ENCODE measurements at regions not wholly inside any gene's neighbourhood (a gene's known extent, or its start where the extent isn't known, plus 50 kb on each side); places are given as distances from the start of the nearest gene placed in this dataset.

DNA sequence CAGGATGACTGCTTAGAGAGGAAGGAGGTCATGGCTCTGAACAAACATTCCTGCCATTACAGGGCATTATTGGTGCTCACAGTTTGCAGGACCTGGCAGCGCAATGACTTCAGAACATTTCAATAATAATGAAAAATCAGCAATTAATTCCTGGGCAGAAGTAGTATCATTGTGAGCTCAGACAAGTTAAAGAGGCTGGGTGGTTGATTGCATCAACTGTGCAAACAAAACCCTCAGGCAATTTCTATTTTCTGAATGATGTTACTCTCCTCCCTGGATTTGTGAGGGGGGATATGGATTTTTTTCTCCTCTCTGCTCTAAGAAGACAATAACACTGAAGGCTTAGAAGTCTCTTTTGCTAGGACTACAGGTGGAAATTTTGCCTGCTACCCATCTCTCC is 168.1 kb upstream of the TACR1 start:
- no peak for TF ChIP-seq JUND (IDR thresholded peaks at IDR 0.05; ENCODE audit: low read depth)
- in situ Hi-C loops (cut with HindIII; ENCODE audit: low pct_unique_long_range_greater_than_20kb, low sequenced_read_pairs) = no loop called here
- DNase-seq (ENCODE audit: low read depth in 1 of 2, low spot score in 1 of 2) = no peak

DNA sequence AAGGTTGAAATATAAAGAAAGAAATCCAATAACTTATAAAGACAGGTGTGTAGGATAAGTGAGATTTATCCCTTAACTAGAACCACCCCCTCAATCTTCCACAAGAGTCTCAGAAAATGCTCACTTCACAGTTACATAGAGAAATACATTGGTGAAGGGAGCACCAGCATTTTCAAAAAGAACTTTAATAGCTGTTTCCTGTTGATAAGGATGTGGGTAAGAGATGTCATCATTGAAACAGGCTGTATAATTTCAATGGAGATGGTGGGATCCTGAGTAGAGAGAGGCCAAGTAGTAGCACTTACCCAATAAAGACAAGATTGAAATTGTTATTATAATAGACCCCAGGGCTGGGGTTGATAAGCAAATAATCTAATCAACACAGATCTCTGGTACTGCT is 162.2 kb upstream of the TACR1 start:
- in situ Hi-C loops (cut with HindIII; ENCODE audit: low pct_unique_long_range_greater_than_20kb, low sequenced_read_pairs) = no loop called here
- TF ChIP-seq JUND (IDR thresholded peaks at IDR 0.05; ENCODE audit: low read depth) = no peak
- no peak for DNase-seq (ENCODE audit: low read depth in 1 of 2, low spot score in 1 of 2)

DNA sequence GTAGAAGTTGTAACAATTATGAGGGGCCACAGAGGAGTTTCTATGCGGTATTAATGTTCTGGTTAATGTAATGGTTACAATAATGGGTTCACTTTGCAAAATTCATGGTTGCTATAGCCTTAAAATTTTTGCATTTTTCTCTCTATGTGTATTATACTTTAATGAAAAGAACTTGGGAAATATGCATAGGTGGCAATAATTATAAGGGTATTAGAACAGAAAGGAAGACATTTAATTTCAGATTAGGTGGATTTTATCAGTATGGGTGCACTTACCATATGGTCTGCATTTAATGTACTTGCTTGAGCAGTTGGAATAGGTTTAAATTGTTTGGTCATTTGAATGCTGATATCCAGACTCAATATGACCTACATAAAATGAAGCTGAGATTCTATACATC is 161.6 kb upstream of the TACR1 start:
- no peak for DNase-seq (ENCODE audit: low read depth in 1 of 2, low spot score in 1 of 2)
- TF ChIP-seq JUND (IDR thresholded peaks at IDR 0.05; ENCODE audit: low read depth) = no peak
- in situ Hi-C loops (cut with HindIII; ENCODE audit: low pct_unique_long_range_greater_than_20kb, low sequenced_read_pairs) = no loop called here

DNA sequence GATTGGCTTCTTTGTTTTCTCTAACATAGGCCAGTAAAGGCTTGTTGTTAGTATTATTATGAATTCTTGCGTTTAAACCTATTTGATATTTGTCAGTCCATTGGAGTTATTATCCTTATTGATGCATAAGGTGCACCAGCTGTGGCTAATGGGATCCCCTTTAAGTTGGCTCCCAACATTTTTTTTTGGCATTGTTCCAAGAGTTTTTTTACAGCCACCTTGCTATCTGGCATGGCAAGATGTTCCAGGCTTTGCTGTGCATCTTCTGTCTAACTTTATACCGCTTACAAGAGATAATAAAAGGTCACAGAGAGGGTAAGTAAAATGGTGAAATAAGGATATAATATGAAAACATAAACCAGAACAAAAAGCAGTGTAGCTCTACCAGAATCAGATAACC is 157.5 kb upstream of the TACR1 start:
- in situ Hi-C loops (cut with HindIII; ENCODE audit: low pct_unique_long_range_greater_than_20kb, low sequenced_read_pairs) = no loop called here
- TF ChIP-seq JUND (IDR thresholded peaks at IDR 0.05; ENCODE audit: low read depth) = no peak
- no peak for DNase-seq (ENCODE audit: low read depth in 1 of 2, low spot score in 1 of 2)

DNA sequence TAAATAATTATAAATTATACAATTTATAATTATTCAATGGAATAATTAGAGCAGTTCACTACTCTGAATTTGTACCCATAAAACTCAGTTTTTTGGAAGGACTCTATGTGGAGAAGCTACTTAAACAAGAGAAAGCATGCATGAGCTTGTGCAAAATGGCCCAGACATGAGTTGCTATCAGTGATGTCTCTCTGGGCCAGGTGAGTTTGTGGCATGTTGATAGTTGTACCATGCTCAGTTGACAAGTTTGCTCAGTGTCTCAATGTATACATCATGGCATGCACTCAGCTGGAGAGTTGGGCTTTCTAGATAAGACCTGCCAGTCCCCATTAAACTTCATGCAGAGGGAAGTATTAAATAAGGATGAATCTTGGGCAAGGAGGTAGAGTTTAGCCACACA is 153.8 kb upstream of the TACR1 start:
- in situ Hi-C loops (cut with HindIII; ENCODE audit: low pct_unique_long_range_greater_than_20kb, low sequenced_read_pairs) = no loop called here
- no peak for DNase-seq (ENCODE audit: low read depth in 1 of 2, low spot score in 1 of 2)
- TF ChIP-seq JUND (IDR thresholded peaks at IDR 0.05; ENCODE audit: low read depth) = no peak

DNA sequence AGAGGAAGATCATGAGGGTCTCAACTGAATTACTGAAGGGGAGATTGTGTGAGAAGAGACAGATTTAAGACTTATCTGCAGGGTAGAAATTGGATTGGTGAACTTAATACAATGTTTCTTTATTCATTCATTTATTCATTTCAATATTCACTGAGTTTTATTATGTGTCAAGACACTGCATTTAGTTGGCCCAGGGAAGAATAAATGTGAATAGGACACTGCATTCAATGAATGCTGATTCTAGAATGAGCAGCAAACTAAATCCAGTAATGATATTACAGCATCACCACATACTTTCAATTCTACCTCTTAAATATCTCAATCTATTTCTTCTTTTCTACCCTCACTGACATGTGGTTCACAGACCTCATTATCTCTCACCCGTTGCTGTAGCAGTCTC is 149.0 kb upstream of the TACR1 start:
- in situ Hi-C loops (cut with HindIII; ENCODE audit: low pct_unique_long_range_greater_than_20kb, low sequenced_read_pairs) = no loop called here
- TF ChIP-seq JUND (IDR thresholded peaks at IDR 0.05; ENCODE audit: low read depth) = no peak
- DNase-seq (ENCODE audit: low read depth in 1 of 2, low spot score in 1 of 2) = no peak

DNA sequence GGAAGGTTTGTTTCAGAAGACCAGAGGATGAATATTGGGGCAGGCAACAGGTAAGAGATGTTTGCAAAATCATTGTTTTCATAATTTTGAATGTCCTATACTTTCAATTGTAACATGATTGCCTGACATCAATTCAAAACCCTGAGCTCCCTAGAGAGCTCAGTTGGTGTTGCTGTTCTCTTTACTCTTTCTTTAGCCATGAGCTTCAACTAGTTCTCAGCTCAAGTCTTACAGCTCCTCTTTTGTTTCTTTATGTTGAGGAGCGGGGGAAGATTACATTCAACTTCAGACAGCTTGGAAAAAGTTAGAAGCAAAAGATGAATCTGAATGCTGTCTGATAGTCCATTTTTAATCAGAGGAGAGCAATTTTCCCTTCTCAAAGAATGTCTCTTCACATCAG is 144.8 kb upstream of the TACR1 start:
- in situ Hi-C loops (cut with HindIII; ENCODE audit: low pct_unique_long_range_greater_than_20kb, low sequenced_read_pairs) = no loop called here
- no peak for DNase-seq (ENCODE audit: low read depth in 1 of 2, low spot score in 1 of 2)

DNA sequence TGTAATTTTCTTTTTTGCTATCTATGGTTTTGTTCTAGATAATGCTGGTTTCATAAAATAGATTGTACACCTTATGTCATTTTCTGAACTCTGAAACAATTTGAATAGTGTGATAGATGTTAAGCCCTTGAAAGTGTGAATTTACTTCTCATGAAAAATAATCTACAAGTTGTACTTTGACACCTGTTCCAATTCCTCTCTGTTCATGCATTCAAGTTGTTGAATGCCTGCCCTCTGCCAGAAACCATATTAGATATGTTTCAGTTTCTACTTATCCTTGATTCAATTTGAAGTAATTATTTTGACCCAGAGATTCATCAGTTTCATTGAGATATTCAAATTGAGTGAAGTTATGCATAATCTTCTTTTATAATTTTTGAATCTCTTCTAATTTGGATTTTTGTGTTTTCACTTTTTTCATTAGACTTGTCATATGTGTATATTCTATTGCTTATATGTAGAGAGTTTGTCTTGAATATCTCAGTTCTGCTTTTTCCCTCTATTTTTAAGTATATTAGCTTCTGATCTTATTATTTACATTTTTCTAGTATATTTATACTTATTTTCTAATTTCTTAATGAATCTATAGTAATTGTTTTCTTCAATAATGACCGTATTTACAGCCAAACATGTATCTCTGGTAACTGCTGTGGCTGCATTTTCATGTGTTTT is 143.3 kb upstream of the TACR1 start:
- in situ Hi-C loops (cut with HindIII; ENCODE audit: low pct_unique_long_range_greater_than_20kb, low sequenced_read_pairs) = no loop called here
- DNase-seq (ENCODE audit: low read depth in 1 of 2, low spot score in 1 of 2) = no peak
- TF ChIP-seq JUND (IDR thresholded peaks at IDR 0.05; ENCODE audit: low read depth) = no peak

More for the DNA sequence above, 144.8 kb upstream of the TACR1 start:
- no peak for TF ChIP-seq JUND (IDR thresholded peaks at IDR 0.05; ENCODE audit: low read depth)

DNA sequence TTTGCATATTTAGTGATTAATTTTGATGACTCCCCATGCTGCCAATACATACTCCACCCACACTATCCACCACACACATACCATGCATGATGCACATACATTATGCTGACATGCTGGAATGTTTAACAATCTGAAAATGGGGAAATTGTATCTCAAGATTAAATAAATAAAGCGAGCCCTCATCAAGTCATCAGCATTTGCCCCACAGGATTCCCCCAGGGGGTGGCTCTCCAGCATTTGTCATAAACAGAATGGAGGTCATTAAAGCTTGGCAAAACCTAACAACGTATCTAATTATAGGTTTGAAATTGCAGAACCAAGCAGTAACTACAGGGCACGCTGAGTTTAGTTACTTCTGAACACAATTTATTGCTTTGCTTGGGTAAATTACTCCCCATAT is 141.2 kb upstream of the TACR1 start:
- no peak for TF ChIP-seq JUND (IDR thresholded peaks at IDR 0.05; ENCODE audit: low read depth)
- no peak for DNase-seq (ENCODE audit: low read depth in 1 of 2, low spot score in 1 of 2)
- in situ Hi-C loops (cut with HindIII; ENCODE audit: low pct_unique_long_range_greater_than_20kb, low sequenced_read_pairs) = no loop called here

DNA sequence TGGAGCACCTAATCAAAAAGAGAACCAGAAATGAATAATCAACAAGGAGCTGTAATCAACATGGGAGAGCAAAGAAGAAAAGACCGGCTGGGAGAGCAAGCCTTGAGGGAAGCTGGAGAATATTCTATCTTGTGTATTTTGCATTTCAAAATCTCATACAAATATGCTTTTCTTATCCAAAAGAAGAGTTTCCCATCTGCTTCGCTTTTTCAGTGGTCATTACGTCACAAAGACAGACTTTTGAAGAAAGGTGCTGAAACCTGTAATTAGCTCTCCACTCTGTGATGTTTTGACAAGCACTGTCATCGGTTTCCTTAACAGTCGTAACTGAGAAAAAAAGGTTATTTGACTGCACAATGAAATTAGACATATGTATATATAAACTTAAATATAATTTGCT is 139.1 kb upstream of the TACR1 start:
- no peak for TF ChIP-seq JUND (IDR thresholded peaks at IDR 0.05; ENCODE audit: low read depth)
- DNase-seq (ENCODE audit: low read depth in 1 of 2, low spot score in 1 of 2) = no peak
- in situ Hi-C loops (cut with HindIII; ENCODE audit: low pct_unique_long_range_greater_than_20kb, low sequenced_read_pairs) = no loop called here

DNA sequence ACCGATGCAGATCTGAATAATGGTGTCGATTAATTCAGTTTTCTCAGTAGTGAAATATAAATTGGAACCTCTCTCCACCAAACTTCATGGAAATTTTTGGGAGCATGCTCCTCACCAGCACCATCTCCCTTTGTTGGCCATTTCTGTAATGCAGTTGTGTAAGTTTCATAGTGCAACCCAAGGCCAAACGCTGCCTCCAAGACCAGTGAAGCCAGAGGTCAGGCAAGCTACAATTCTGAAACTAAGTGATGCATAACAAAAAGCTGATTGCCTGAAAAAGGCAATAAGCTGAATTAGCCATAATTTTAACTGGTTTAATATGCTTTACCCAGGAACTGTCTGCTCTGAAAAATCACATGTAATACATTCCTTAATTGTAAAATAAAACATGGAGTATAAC is 138.3 kb upstream of the TACR1 start:
- in situ Hi-C loops (cut with HindIII; ENCODE audit: low pct_unique_long_range_greater_than_20kb, low sequenced_read_pairs) = no loop called here
- DNase-seq (ENCODE audit: low read depth in 1 of 2, low spot score in 1 of 2) = no peak
- no peak for TF ChIP-seq JUND (IDR thresholded peaks at IDR 0.05; ENCODE audit: low read depth)

DNA sequence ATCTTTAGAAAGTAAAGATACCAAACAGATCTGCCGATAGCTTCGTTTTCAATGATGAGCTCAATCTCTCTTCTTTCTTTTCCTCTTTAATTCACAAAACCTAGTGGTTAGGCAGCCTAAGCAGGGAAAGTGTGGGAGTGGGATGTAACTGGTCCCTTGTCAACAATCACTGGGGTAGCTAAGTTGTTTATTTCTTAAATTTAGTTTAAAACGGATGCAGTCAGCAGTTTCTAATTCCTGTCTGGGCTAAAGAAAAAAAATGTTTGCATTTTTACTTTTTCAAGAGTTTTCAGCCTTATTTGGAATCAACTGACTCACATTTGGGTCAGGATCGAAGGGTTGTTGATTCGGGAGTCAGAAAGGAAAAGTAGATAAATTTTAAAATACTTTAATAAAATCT is 137.7 kb upstream of the TACR1 start:
- TF ChIP-seq JUND (IDR thresholded peaks at IDR 0.05; ENCODE audit: low read depth) = no peak
- DNase-seq (ENCODE audit: low read depth in 1 of 2, low spot score in 1 of 2) = no peak
- in situ Hi-C loops (cut with HindIII; ENCODE audit: low pct_unique_long_range_greater_than_20kb, low sequenced_read_pairs) = no loop called here

DNA sequence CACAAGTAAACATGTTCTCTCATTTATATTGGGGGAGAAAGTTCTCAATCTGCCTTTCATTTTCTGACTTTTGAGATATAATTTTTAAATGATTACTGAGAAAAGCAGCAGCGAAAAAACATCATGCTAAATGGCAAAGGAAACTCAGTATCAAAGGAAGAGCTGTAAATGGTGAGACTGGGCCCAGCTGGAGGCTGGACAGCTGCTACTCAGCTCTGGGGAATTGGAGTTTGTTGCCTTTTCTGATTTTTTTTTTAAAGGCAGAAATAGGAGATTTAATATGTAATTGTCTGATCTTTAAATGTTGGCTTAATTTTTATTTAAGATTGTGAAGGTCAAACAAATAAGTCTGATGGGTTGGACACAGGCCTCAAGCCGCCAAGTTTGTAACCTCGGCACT is 137.1 kb upstream of the TACR1 start:
- in situ Hi-C loops (cut with HindIII; ENCODE audit: low pct_unique_long_range_greater_than_20kb, low sequenced_read_pairs) = no loop called here
- TF ChIP-seq JUND (IDR thresholded peaks at IDR 0.05; ENCODE audit: low read depth) = no peak
- no peak for DNase-seq (ENCODE audit: low read depth in 1 of 2, low spot score in 1 of 2)

DNA sequence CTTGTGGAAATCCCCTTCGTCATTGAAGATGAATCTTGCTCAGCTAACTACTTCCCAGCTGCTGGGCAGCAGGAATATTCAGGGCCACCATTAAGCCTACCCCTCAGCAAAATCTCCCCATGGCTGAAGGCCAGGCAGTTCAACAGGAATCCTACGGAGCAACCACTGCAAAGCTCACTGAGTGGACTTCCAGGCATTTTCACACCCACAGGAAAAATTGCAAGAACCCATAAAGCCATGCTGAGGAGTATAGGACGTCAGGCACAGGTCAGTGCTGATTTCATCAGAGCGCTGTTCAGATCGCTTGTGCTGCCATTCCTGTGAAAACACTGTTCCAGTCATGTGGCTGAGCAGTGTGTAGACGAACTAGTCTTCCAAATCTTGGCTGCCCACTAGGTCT is 134.8 kb upstream of the TACR1 start:
- no peak for TF ChIP-seq JUND (IDR thresholded peaks at IDR 0.05; ENCODE audit: low read depth)
- DNase-seq (ENCODE audit: low read depth in 1 of 2, low spot score in 1 of 2) = no peak
- in situ Hi-C loops (cut with HindIII; ENCODE audit: low pct_unique_long_range_greater_than_20kb, low sequenced_read_pairs) = no loop called here
